H1 (cell line): ENCODE measurements at regions not wholly inside any gene's neighbourhood (a gene's known extent, or its start where the extent isn't known, plus 50 kb on each side); places are given as distances from the start of the nearest gene placed in this dataset.

Experiments
- CTCF ChIA-PET: fragments of 300-600 bp; sonication (Branson Sonifier 250); formaldehyde crosslinking; loops from one replicate; lab custom pipeline; 2021; ENCODE audit not compliant: partially characterized antibody; lab: Charles Lee
- POLR2A ChIA-PET: fragments of 300-600 bp; sonication (Branson Sonifier 250); formaldehyde crosslinking; loops from one replicate; lab custom pipeline; 2021; ENCODE audit warnings: inconsistent platforms; ENCODE audit not compliant: partially characterized antibody; lab: Charles Lee
- DNase-seq, 2 experiments: peaks; one replicate each; pipeline versions ENCODE4 v3.0.0 to v3.0.0-alpha.2; 2010 to 2022; ENCODE audit warnings: low spot score in 2 of 2, low read depth in 1 of 2, mixed read lengths in 1 of 2
- FAIRE-seq: peaks from 2 replicates; lab custom pipeline; 2011; peaks lifted over from hg19 to GRCh38; lab: Jason Lieb, UNC
- H2AFZ ChIP-seq: 2 replicates; pipeline ENCODE4 v1.8.1; 2012; ENCODE audit warnings: low read length, inconsistent platforms
- H2AK5ac ChIP-seq: 2 replicates; pipeline ENCODE4 v1.6.1; 2013; ENCODE audit warnings: low read depth, low read length
- H2BK120ac ChIP-seq: replicated peaks from 2 replicates; pipeline ENCODE3; 2013; ENCODE audit warnings: low read depth, low read length, inconsistent platforms
- H2BK12ac ChIP-seq: 2 replicates; pipeline ENCODE4 v1.6.1; 2013; ENCODE audit warnings: low read depth, low read length
- H2BK15ac ChIP-seq: 2 replicates; pipeline ENCODE4 v1.6.1; 2013; ENCODE audit warnings: low read length
- H2BK20ac ChIP-seq: 2 replicates; pipeline ENCODE4 v1.6.1; 2013; ENCODE audit warnings: low read length
- H2BK5ac ChIP-seq: 2 replicates; pipeline ENCODE4 v1.6.1; 2013; ENCODE audit warnings: low read depth, low read length
- H3K14ac ChIP-seq: 2 replicates; pipeline ENCODE4 v1.6.1; 2013; ENCODE audit warnings: inconsistent platforms; ENCODE audit not compliant: insufficient read length
- H3K18ac ChIP-seq: 2 replicates; pipeline ENCODE4 v1.6.1; 2013; ENCODE audit warnings: low read length; ENCODE audit errors: extremely low read depth
- H3K23ac ChIP-seq: 2 replicates; pipeline ENCODE4 v1.6.1; 2013; ENCODE audit warnings: inconsistent platforms; ENCODE audit not compliant: insufficient read length
- H3K23me2 ChIP-seq: 2 replicates; pipeline ENCODE4 v1.6.1; 2013; ENCODE audit warnings: low read depth, low read length
- H3K27ac ChIP-seq: 2 replicates; pipeline ENCODE4 v1.6.1; 2011; ENCODE audit warnings: low read depth, low read length, inconsistent platforms
- H3K27me3 ChIP-seq, 4 experiments: replicated peaks in 1 of 4; 1 replicate in 1 of 4; 2 replicates in 3 of 4; pipeline versions ENCODE4 v1.6.1 to v1.8.1; 2011 to 2013; ENCODE audit warnings: low read length in 3 of 4, mild to moderate bottlenecking in 3 of 4, inconsistent platforms in 2 of 4, mixed read lengths in 2 of 4, moderate library complexity in 1 of 4; ENCODE audit not compliant: control insufficient read depth in 3 of 4, insufficient read depth in 3 of 4; ENCODE audit errors: extremely low read depth in 1 of 4
- H3K36me3 ChIP-seq, 4 experiments: 2 replicates each; pipeline versions ENCODE4 v1.6.1 to v1.8.1; 2011 to 2013; ENCODE audit warnings: mild to moderate bottlenecking in 4 of 4, low read length in 3 of 4, moderate library complexity in 2 of 4, control low read depth in 1 of 4, inconsistent platforms in 1 of 4; ENCODE audit not compliant: insufficient read depth in 4 of 4, control insufficient read depth in 2 of 4
- H3K4ac ChIP-seq: replicated peaks from 2 replicates; pipeline ENCODE3; 2013; ENCODE audit warnings: low read length, low read depth, mixed read lengths, inconsistent platforms; ENCODE audit not compliant: insufficient read length
- H3K4me1 ChIP-seq, 4 experiments: replicated peaks in 1 of 4; 1 replicate in 1 of 4; 2 replicates in 3 of 4; pipeline versions ENCODE4 v1.6.1 to v1.8.1; 2011 to 2013; ENCODE audit warnings: low read length in 3 of 4, inconsistent platforms in 2 of 4, mixed read lengths in 1 of 4; ENCODE audit not compliant: insufficient read depth in 4 of 4, control insufficient read depth in 3 of 4
- H3K4me2 ChIP-seq, 2 experiments: 2 replicates each; pipeline versions ENCODE4 v1.6.1 to v1.8.1; 2011 to 2013; ENCODE audit warnings: low read depth in 2 of 2, low read length in 2 of 2, control low read depth in 1 of 2, inconsistent platforms in 1 of 2, mild to moderate bottlenecking in 1 of 2; ENCODE audit not compliant: insufficient read depth in 1 of 2
- H3K4me3 ChIP-seq, 4 experiments: fragments of 200-600, 300-600 bp in 1 of 4; sonication (generic), shearing (Covaris generic), sonication (Bioruptor Twin) in 1 of 4; 2 replicates each; pipeline versions ENCODE4 v1.5.1 to v1.8.1; 2011 to 2016; ENCODE audit warnings: low read length in 4 of 4, low read depth in 3 of 4, control low read depth in 2 of 4, inconsistent platforms in 2 of 4, mild to moderate bottlenecking in 2 of 4, mixed read lengths in 1 of 4, moderate library complexity in 1 of 4; ENCODE audit not compliant: insufficient read depth in 2 of 4; ENCODE audit errors: extremely low read depth in 1 of 4
- H3K56ac ChIP-seq: replicated peaks from 2 replicates; pipeline ENCODE3; 2013; ENCODE audit warnings: low read depth, mild to moderate bottlenecking, mixed read lengths, low read length, inconsistent platforms; ENCODE audit not compliant: insufficient read length
- H3K79me1 ChIP-seq: 2 replicates; pipeline ENCODE4 v1.6.1; 2013; ENCODE audit warnings: low read depth, low read length, control low read depth
- H3K79me2 ChIP-seq, 2 experiments: 2 replicates each; pipeline versions ENCODE4 v1.6.1 to v1.8.1; 2012 to 2013; ENCODE audit warnings: low read length in 2 of 2, mild to moderate bottlenecking in 2 of 2, inconsistent platforms in 1 of 2; ENCODE audit not compliant: insufficient read depth in 2 of 2, control insufficient read depth in 1 of 2
- H3K9ac ChIP-seq, 4 experiments: replicated peaks in 1 of 4; 1 replicate in 1 of 4; 2 replicates in 3 of 4; pipeline versions ENCODE4 v1.6.1 to v1.8.1; 2011 to 2013; ENCODE audit warnings: low read depth in 3 of 4, low read length in 3 of 4, control low read depth in 2 of 4, mild to moderate bottlenecking in 2 of 4, moderate library complexity in 2 of 4, inconsistent platforms in 1 of 4; ENCODE audit errors: extremely low read depth in 1 of 4
- H3K9me3 ChIP-seq, 2 experiments: 2 replicates each; pipeline versions ENCODE4 v1.6.1 to v1.8.1; 2012 to 2013; ENCODE audit warnings: mild to moderate bottlenecking in 2 of 2, moderate library complexity in 2 of 2, control low read depth in 1 of 2, inconsistent platforms in 1 of 2, low read depth in 1 of 2, low read length in 1 of 2, mixed read lengths in 1 of 2; ENCODE audit not compliant: insufficient read depth in 2 of 2
- H4K20me1 ChIP-seq, 2 experiments: replicated peaks in 1 of 2; 2 replicates each; pipeline versions ENCODE3 to v1.8.1; 2011 to 2013; ENCODE audit warnings: inconsistent platforms in 2 of 2, low read length in 2 of 2, mild to moderate bottlenecking in 1 of 2; ENCODE audit not compliant: insufficient read depth in 2 of 2, control insufficient read depth in 1 of 2
- H4K5ac ChIP-seq: 2 replicates; pipeline ENCODE4 v1.6.1; 2013; ENCODE audit warnings: low read length, low read depth, mixed read lengths, inconsistent platforms; ENCODE audit not compliant: insufficient read length
- H4K8ac ChIP-seq: 2 replicates; pipeline ENCODE4 v1.8.0; 2013; ENCODE audit warnings: mild to moderate bottlenecking, moderate library complexity, low read length, inconsistent platforms; ENCODE audit not compliant: insufficient read depth; ENCODE audit errors: extremely low read depth
- H4K91ac ChIP-seq: replicated peaks from 2 replicates; pipeline ENCODE3; 2013; ENCODE audit warnings: low read length, mixed read lengths, inconsistent platforms; ENCODE audit not compliant: insufficient read length
- CBX5 ChIP-seq: fragments of 300-800, 300-1000 bp; sonication (generic); IDR thresholded peaks from 2 replicates; pipeline ENCODE4 v1.7.1; 2016; ENCODE audit warnings: antibody characterized with exemption, low read length, low read depth
- CHD2 ChIP-seq: IDR thresholded peaks from 2 replicates; pipeline ENCODE4 v1.6.1; 2012; ENCODE audit warnings: low read length, improper control_type of control experiment
- CTBP2 ChIP-seq: IDR thresholded peaks from 2 replicates; pipeline ENCODE4 v1.7.0; 2011; ENCODE audit warnings: borderline replicate concordance, mild to moderate bottlenecking, moderate library complexity, mixed read lengths, low read length; ENCODE audit not compliant: insufficient read depth, insufficient read length
- EGR1 ChIP-seq: IDR thresholded peaks from 2 replicates; pipeline ENCODE4 v1.6.1; 2011; ENCODE audit warnings: low read depth, low read length, borderline replicate concordance
- KDM1A ChIP-seq: fragments of 200-600, 300-600 bp; sonication (generic); IDR thresholded peaks from 2 replicates; pipeline ENCODE4 v1.7.1; 2016; ENCODE audit warnings: mild to moderate bottlenecking, low read length, borderline replicate concordance
- NANOG ChIP-seq: IDR thresholded peaks from 2 replicates; pipeline ENCODE4 v1.6.1; 2011; ENCODE audit warnings: low read length, low read depth, mild to moderate bottlenecking, inconsistent platforms; ENCODE audit not compliant: insufficient read depth, poor library complexity, severe bottlenecking
- RFX5 ChIP-seq: IDR thresholded peaks from 2 replicates; pipeline ENCODE4 v1.6.1; 2011; ENCODE audit warnings: low read depth, low read length, improper control_type of control experiment, borderline replicate concordance
- SIX5 ChIP-seq: IDR thresholded peaks from 2 replicates; pipeline ENCODE4 v1.6.1; 2011; ENCODE audit warnings: mild to moderate bottlenecking, low read depth, low read length
- WGBS, 2 experiments: shearing (Covaris generic) in 1 of 2; methylation state at CpG; one replicate each; pipeline versions ENCODE4 v1.1.6 to v1.1.7; 2013 to 2015; ENCODE audit warnings: low lambda C conversion rate in 2 of 2, mixed read lengths in 2 of 2, inconsistent platforms in 1 of 2, low coverage in 1 of 2, missing lambda C conversion rate in 1 of 2; ENCODE audit not compliant: insufficient replicate concordance in 2 of 2, insufficient coverage in 1 of 2, insufficient read length in 1 of 2; ENCODE audit errors: extremely low coverage in 1 of 2, missing lambda C conversion rate in 1 of 2; 5-methylcytosine and 5-hydroxymethylcytosine counted together

DNA sequence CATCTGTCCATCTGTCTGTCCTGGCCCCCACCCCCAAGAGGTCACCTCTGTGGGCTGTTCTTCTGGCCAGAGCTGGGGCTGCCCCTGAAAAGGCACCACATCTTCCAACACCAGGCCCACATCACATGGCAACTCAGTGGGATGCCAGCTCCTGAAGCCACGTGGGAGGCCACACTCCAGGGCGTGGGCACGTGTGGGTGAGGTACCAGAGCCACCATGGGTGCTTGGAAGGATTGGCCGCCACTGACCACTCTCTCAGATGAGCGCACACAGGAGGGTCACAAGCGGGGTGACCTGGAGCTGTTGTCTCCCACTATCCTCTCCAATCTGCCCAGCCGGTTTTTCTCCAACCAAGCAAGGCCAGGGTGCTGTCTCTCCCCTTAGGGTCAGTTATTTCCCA lies 197.9 kb downstream of the TFCP2L1 start:
- Histone ChIP-seq H2BK20ac (no peak overlapping the region), H3K9me3 (peaks cover 1 to 4% of the 10 kb centered on the region in 2 experiments; a peak in 2 of 4 replicates), H3K4me3 (no peak overlapping the region), H2BK5ac (no peak overlapping the region), H4K5ac (no peak overlapping the region), H3K56ac (no peak overlapping the region), H2AFZ (no peak overlapping the region), H2BK12ac (no peak overlapping the region), H3K36me3 (no peaks in the 10 kb centered on the region), H2BK120ac (no peak overlapping the region), H2AK5ac (no peak overlapping the region), H3K18ac (no peak overlapping the region), H4K91ac (no peak overlapping the region), H3K23me2 (no peaks in the 10 kb centered on the region), H3K79me1 (no peaks in the 10 kb centered on the region), H4K20me1 (no peaks in the 10 kb centered on the region), H3K27ac (no peak overlapping the region), H3K4me1 (no peaks in the 10 kb centered on the region), H2BK15ac (no peak overlapping the region), H3K9ac (no peak overlapping the region), H3K14ac (no peak overlapping the region)
- WGBS, 2 experiments: 94% methylated on average over 7 of the region's 7 CpGs; no CpG with 5 or more reads in 1 of the 2 experiments
- CTCF ChIA-PET: interaction anchor here (0.7 to 23.5 kb wide), 9 partner anchors 2 to 401 kb away, joined by 3 to 434 read pairs (median 7); no protein-coding TSS in a partner anchor
- no peak for DNase-seq
- POLR2A ChIA-PET: interaction anchor here (6.7 kb wide), 1 partner anchor 12 kb away, joined by 51 read pairs; no protein-coding TSS in a partner anchor
- TF ChIP-seq SIX5 (no peak), CTBP2 (no peak), CHD2 (no peak), KDM1A (no peak), RFX5 (no peak), NANOG (no peak), EGR1 (no peak), CBX5 (no peak)
- TF ChIP-seq, all 59 proteins: peak for 0
- H3K23ac ChIP-seq: no peak overlapping the region
- FAIRE-seq: no peak
- no peaks in the 10 kb centered on the region for H3K79me2 ChIP-seq
- H3K4me2 ChIP-seq: no peak overlapping the region
- H4K8ac ChIP-seq: no peak overlapping the region
- H3K4ac ChIP-seq: no peak overlapping the region
- no peaks in the 10 kb centered on the region; a peak in 2 of 7 replicates for H3K27me3 ChIP-seq
